ENCODE measurements at regions not wholly inside any gene's neighbourhood (a gene's known extent, or its start where the extent isn't known, plus 50 kb on each side); places are given as distances from the start of the nearest gene placed in this dataset.

DNA sequence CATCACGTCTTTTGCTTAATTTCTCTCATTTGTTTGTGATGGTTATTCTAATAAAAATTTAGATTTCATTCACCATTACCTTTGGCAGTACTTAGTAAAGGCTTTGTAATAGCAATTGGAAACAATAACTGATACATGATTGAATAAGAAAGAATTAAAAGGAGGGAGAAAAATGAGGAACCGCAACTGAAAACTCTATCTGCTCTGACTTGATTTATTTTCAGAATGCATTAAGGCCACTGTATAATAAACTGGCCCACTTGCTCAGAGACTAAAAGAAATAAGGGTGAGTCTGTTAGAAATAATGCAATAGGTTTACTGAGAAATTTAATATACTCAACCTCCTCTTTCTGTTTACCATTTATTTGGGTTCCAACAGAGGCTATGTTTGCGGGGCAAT is 351.5 kb downstream of the TMA16 start:
- intact Hi-C loops (cut with DNase I), result no loop called here
- no peak for DNase-seq (ENCODE audit: low spot score)

DNA sequence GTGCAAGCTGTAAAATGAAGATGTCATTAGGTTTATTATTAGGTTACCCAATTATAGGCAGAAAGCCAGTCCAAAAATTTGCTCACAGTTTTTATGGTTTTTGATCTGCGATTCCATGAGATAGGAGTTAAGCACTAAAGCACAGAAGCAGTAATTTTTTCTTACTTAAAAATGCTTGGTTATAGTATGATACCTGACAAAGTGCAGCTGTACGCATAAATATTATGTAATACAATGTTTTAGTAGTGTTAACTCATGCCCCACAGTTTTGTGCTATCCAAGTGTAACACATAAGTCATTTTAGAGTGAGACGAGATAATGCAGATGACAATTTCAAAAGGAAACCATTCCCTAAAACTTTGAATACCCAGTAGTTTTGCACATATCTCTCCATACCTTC is 357.8 kb downstream of the TMA16 start:
- no peak for DNase-seq (ENCODE audit: low spot score)
- intact Hi-C loops (cut with DNase I), result no loop called here

DNA sequence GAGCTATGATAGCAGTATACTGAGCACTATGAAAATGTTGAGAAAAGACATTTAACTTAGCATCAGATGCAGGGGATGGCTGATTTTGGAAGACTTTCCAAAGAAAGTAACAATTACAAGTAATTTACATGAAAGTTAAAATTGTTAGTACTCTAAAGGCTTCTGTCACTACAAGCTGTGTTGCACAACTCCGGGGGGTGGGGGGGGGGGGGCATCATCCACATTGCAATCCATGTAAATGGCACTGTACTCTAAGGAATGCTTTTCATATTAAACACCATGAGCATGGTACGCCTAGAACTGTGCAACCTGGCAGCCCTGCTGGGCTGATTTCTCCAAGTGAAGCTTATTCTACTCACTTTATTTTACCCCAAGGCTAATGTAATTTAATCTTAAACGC is 363.4 kb downstream of the TMA16 start:
- DNase-seq (ENCODE audit: low spot score), result no peak
- intact Hi-C loops (cut with DNase I), result no loop called here

DNA sequence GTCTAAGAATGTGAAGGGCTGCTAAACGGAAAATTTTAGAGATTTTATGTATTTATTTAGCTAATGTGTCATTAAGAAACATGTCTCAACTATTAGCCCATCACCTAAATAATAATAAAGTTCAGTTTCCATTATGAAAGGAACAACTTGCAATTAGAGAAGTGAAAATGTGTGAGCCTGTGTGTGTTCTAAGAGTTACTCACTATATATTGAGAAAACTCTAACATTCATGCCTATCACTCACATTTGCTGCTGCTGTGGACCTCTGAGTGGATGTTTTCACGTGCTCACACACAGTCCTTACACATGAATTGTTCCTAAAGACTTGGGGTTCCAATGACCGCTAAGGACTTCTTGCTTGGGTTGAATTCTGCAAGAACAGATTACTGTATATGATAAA is 364.0 kb downstream of the TMA16 start:
- intact Hi-C loops (cut with DNase I), result no loop called here
- DNase-seq (ENCODE audit: low spot score), result no peak

DNA sequence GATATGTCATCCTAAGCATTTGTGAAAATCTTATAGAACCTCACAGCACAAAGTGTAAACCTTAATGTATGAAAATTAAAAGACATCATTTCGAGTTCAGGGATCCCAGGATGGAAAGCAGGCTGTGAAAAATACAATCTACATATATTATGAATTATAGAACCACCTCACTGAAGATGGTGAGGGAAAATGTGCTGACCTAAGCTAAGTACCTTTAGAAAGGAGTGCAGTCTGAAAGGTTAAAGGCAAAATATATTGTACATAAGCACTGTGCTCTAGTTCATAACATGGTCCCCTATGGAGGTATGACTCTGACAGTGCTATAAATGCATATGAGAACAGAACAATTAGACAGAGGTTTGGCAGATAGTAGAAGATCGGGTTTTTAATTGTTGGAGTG is 368.6 kb downstream of the TMA16 start:
- intact Hi-C loops (cut with DNase I), result no loop called here
- DNase-seq (ENCODE audit: low spot score), result no peak

DNA sequence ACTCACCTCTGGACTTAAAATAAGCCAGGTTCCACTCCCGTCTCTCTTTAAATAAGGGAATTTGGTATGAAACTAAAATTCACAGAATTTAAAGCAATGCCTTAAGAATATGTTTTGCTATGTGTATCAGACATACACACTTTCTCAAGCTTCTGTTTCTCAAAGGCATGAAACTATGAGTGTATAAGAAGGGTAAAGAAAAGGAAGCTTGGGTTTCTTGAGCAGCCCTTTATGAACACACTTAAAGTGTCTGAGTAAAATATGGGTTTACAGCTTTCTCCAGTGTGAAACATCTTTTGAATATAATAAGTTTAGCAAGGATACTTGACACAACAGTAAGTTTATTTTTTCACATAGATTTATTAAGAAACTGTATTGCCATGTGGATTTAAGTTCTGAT is 370.5 kb downstream of the TMA16 start:
- intact Hi-C loops (cut with DNase I), result no loop called here

DNA sequence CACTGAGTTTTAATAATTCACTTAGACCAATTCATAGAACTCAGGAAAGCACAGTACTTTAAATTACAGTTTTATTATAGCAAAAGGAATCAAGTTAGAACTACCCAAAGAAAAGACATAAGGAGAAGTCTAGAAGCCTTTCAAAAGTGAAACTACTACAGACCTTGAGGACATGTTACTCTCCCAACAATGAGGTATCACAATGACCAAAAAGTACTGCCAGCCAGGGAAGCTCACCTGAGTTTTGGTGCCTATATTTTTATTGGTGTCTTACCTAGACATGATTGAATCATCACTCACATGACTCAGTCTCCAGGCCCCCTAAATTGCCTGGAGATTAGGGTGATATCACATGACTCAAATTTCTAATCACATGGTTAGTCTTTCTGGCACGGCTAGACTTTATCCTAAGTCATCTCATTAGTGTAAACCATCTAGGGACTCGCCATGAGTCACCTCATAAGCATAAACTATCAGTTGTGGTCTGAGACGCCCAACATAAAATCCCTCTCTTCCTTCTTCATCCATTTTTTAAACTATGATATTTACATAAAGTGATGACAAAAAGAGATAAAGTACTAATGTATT is 372.3 kb downstream of the TMA16 start:
- intact Hi-C loops (cut with DNase I), result no loop called here
- DNase-seq (ENCODE audit: low spot score), result no peak

More for the DNA sequence above, 370.5 kb downstream of the TMA16 start:
- DNase-seq (ENCODE audit: low spot score), result no peak

DNA sequence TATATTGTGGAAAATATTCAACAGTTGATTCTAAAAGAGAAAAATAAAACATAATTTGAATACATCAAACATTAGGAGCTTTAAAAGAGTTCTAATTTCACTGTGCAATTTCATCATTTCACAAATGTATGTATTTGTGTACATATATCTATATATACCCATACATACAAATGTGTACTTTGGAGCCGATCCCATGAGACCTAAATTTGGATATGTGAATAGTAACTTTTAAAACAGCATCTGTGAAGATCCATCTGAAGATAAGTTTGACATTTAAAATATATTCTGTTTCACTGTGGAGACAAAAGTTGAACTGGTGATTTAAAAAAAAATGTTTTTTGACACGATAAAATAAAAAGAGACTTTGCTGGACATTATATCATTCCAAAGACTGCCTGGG is 374.0 kb downstream of the TMA16 start:
- no peak for DNase-seq (ENCODE audit: low spot score)
- intact Hi-C loops (cut with DNase I), result no loop called here

DNA sequence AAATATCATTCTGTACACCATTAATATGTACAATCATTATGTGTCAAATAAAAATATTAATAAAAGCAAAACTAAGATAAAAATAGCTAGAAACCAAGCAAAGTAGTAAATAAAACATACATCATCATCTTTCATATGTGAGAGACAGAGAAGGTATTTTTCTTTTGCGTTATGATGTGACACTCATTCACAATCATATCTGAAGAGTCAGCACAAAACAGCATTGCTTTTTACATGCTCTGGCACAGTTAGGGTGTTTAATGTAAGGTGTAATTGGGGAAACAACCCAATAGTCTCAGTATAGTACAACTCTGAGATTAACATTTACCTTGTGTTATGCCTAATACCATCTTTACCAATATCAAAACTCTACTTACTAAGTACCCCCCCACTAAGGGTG is 376.6 kb downstream of the TMA16 start:
- intact Hi-C loops (cut with DNase I), result no loop called here
- DNase-seq (ENCODE audit: low spot score), result no peak

DNA sequence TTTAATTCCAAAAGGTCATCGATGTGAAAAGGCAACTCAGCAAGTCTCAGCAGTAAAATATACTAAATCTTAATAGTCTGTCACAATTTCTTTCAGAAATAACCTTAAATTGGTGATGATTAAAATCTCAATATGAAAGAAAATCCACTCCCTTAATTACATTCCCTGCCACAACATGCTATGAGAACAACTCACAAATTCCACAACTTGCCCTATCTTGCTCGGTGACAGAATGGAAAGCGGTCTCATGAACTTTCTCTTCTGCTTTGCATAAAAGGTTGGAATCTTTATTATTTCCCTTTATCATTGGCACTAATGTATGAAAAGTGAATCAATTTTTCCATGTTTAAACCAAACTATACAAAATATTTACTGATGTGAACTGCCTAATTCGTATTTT is 380.8 kb downstream of the TMA16 start:
- DNase-seq (ENCODE audit: low spot score), result no peak
- intact Hi-C loops (cut with DNase I), result no loop called here

DNA sequence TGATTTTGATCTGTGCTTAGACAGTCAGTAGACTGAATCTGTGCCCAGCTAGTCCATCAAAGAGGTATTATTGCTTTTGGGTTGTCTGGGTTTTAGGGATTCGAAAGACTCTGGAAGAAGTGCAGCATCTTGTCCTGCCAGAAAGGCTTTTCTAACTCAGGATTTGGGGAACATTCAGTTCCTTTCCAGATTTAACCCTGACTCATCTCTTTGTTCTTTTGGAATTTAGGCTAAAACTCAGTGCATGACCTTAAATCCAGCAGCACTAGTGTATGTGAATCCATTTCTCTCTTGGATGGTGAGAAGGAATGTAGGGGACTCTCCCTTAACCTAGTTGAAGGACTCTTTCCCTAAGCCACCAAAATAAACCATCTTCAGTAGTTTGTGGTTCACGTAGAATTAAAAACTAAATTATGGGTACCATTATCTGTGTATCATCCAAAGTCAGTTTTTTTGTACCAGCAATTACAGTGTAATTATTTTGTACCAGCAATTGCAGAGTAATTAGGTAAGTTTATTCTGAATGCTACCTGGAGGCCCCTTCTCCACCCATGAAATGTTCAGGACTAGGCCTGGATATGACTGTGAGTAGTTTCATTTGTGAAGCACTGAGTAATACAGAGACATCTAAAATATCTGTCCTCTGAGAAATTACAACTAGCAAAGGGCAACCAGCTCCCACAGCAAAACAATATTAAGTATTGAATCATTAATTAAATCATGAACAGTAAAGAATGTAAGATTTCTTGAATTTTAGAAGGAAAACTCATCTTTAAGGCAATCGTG is 384.0 kb downstream of the TMA16 start:
- DNase-seq (ENCODE audit: low spot score), result no peak
- intact Hi-C loops (cut with DNase I), result no loop called here

DNA sequence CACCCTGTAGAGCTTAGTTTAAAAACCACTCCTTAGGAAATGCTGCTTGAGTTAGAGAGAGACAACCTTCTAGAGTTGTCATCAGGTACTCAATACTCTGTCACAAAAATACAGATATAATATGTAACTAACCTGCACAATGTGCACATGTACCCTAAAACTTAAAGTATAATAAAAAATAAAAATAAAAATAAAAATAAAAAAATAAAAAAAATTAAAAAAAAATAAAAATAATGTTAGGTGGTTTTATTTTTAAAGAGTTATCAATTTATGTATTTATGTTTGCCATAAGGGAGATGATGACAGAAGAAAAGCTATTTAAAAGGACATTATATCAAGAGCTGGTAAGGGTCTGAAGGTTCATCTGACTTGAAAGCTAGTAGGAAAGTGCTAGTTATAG is 397.9 kb downstream of the TMA16 start:
- no peak for DNase-seq (ENCODE audit: low spot score)

DNA sequence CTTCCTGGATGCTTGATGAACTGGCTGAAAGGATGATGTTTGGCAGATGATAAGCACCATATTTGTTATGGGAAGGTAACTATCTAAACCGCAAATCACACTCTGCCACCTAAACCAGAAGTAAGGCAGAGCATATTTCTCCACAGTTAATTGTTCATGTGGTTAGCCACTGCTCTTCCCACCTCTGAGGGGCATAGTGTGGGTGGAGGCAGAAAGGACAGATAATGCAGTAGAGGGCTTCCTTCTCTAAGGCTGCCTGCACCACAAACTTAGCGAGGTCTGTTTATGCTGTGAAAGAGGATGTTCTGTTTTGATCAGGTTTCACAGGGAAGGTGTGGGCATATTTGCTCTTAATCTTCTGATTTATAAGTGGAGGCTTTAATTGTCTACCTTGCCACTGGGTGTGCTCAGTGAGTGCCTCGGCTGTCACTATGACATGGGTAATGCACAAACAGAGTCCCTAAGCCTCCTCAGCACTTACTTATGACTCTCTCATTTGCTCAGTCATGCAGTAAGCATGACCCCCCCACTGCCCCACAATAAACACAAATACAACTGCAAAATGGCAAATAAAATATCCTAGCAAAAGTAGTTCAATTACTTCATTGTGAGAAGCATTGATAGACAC is 401.0 kb downstream of the TMA16 start:
- DNase-seq (ENCODE audit: low spot score), result no peak
- intact Hi-C loops (cut with DNase I), result no loop called here

More for the DNA sequence above, 397.9 kb downstream of the TMA16 start:
- intact Hi-C loops (cut with DNase I), result no loop called here

DNA sequence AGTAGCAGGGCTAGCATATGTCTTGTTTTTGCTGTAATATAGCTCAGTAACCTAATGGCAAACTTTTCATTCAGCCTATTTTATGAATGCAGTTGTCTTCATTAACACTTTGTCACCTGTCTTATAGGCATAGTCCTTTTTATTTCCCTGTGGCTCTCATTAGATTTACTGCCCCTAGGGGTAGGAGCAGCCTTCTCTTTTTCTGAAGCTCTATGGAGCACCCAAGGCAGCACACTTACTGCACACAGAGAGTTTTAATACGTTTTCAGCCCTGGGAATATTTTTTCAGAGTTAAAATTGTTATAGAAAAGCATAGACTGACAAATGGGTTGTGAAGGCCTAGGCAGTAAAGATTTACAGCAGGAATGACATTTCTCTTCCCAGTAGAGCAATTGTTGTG is 406.8 kb downstream of the TMA16 start:
- DNase-seq (ENCODE audit: low spot score), result no peak
- intact Hi-C loops (cut with DNase I), result no loop called here

DNA sequence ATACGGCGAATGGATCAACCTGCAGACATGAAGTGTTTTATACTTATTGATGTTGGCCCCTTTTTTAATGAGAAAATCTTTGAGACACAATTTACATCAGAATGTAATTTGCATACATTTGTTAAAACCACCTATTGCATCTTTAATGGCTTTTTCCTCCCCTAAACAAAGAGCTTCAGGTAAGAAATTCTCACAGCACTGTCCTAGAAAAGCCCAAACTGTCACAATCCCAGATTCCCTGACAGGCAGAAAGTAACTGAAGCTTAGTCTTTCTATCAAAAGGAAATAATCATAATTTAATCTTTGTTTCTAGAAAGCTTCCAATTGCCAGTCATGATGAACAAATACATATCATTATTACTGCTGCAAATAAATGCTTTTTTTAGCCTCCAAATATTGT is 407.9 kb downstream of the TMA16 start:
- intact Hi-C loops (cut with DNase I), result no loop called here
- DNase-seq (ENCODE audit: low spot score), result no peak

DNA sequence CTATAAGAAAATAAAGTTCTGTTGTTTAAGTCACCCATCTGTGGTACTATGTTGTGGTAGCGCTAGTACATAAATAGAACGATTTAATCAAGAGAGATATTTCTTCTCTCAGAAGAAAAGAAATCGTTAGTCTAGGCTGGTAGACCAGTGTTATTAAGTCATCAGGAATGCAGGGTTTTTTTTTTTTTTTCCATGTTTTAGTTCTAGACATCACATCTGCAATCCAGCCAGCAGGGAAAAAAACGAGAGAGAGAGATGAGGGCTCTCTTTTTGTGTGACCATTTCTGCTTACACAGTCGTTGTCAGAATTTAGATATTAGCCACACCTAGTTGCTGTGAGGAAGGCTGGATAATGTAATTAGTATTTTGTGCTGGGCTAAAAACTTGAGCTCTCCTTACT is 417.4 kb downstream of the TMA16 start:
- intact Hi-C loops (cut with DNase I), result no loop called here
- no peak for DNase-seq (ENCODE audit: low spot score)

DNA sequence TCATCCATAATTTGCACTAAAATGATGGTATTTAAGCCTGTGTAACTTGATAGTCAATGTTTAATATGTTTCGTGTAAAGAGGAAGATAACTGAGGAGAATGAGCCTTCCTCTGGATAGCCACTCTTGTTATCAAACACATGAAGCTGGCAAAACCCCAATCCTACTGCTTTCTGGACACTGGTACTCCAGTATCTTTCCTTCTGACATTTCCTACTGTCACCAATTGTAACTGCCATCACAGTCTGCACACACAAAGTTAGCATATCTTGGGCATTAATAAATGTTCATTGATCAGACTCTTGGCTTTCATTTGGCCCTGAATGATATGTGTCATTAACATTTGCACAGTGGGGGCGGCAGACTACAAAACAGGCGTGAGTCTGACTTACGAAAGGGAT is 419.1 kb downstream of the TMA16 start:
- intact Hi-C loops (cut with DNase I), result no loop called here
- no peak for DNase-seq (ENCODE audit: low spot score)

DNA sequence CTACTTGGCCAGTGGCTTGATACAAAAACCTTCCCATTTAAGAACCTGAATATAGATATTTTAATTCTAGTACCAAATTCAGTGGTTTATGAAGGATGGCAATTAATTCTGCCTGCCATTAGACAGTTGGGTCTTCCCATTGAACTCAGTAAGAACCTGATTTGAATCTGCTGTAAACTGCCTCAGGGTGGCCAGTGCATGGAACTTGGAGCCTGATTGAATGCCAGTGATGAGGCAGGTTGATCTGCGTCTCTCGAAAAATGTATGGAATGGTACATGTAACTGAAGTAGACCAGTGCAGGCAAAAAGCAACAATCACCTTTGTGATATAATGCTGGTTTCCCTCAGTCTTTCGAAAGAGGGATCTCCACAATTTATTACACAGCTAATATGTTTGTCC is 421.4 kb downstream of the TMA16 start:
- intact Hi-C loops (cut with DNase I), result no loop called here

DNA sequence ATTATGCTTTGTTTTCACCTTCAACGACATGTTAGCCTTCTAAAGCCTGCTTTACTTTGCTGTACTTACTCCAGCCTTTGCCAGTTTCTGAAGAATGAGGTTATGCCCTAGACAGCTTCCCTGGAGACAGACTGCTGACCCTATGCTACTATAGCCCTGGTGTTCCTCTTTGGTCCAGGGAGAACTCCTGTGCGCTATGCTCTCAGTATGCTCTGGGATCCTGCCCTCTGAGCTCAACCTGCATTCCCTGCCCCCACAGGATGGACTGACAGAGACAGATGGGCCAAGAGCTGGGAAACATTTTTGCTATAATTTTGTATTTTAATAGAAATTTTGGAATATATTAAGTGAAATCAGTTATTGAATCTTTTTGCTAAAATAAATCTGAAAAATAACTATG is 425.9 kb downstream of the TMA16 start:
- intact Hi-C loops (cut with DNase I), result no loop called here
- DNase-seq (ENCODE audit: low spot score), result no peak

More for the DNA sequence above, 421.4 kb downstream of the TMA16 start:
- no peak for DNase-seq (ENCODE audit: low spot score)

DNA sequence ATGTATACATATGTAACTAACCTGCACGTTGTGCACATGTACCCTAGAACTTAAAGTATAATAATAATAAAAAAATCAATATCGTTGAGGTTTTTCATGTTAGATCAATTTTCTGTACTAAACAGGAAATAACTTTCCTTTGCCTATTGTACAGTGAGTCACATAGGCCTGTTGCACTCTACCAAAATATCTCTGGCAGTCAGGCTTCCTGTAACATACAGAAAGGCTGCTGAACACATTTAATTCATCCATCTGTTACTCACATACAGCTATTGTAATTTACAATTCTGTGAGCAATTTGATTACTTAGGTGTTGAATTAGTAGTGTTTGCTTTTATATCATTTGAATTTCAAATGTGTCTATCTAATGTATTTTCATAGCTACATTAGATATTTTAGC is 427.8 kb downstream of the TMA16 start:
- intact Hi-C loops (cut with DNase I), result no loop called here
- DNase-seq (ENCODE audit: low spot score), result no peak

DNA sequence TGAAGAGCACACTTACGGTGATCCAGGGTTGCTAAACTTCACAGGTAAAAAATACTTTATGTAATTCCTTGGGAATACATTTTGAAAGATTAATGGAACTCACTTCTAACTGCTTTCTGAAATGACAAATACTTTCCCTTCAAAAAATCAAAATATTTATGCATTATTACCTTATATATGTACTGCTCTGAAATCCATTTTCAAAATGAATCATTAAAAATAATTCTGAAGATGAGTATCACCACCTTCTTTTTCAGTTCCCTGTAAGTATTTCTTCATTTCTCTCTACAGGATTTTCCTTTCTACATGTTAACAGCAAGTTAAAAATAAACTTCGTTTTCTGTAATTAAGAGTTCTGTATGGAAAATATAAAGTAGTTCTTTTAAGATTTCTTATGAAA is 428.6 kb downstream of the TMA16 start:
- no peak for DNase-seq (ENCODE audit: low spot score)
- intact Hi-C loops (cut with DNase I), result no loop called here
